Astrocyte (in vitro differentiated cells and primary cell): ENCODE measurements at regions not wholly inside any gene's neighbourhood (a gene's known extent, or its start where the extent isn't known, plus 50 kb on each side); places are given as distances from the start of the nearest gene placed in this dataset.

ENCODE experiments used
- DNase-seq: peaks from one replicate; pipeline ENCODE4 v3.0.0-alpha.2; 2010; ENCODE audit warnings: low read depth
- FAIRE-seq: peaks from 2 replicates; lab custom pipeline; 2011; peaks lifted over from hg19 to GRCh38; lab: Jason Lieb, UNC
- H2AFZ ChIP-seq: 2 replicates; pipeline ENCODE4 v1.6.0; 2012; ENCODE audit warnings: low read depth, low read length, inconsistent platforms
- H3K27ac ChIP-seq: 2 replicates; pipeline ENCODE4 v1.5.1; 2011; ENCODE audit warnings: low read depth, low read length, inconsistent platforms
- H3K27me3 ChIP-seq: 2 replicates; pipeline ENCODE4 v1.6.0; 2011; ENCODE audit warnings: low read length, inconsistent platforms; ENCODE audit not compliant: insufficient read depth
- H3K36me3 ChIP-seq: 2 replicates; pipeline ENCODE4 v1.5.1; 2011; ENCODE audit warnings: low read length, inconsistent platforms; ENCODE audit not compliant: insufficient read depth
- H3K4me1 ChIP-seq: 2 replicates; pipeline ENCODE4 v1.5.1; 2011; ENCODE audit warnings: low read length, inconsistent platforms; ENCODE audit not compliant: insufficient read depth
- H3K4me2 ChIP-seq: 2 replicates; pipeline ENCODE4 v1.6.0; 2012; ENCODE audit warnings: low read length, inconsistent platforms
- H3K4me3 ChIP-seq: 2 replicates; pipeline ENCODE4 v1.5.1; 2011; ENCODE audit warnings: low read depth, mild to moderate bottlenecking, low read length, inconsistent platforms; ENCODE audit not compliant: insufficient read depth
- H3K79me2 ChIP-seq: 2 replicates; pipeline ENCODE4 v1.6.0; 2012; ENCODE audit warnings: mild to moderate bottlenecking, low read length, inconsistent platforms; ENCODE audit not compliant: insufficient read depth
- H3K9ac ChIP-seq: 2 replicates; pipeline ENCODE4 v1.6.0; 2012; ENCODE audit warnings: mild to moderate bottlenecking, low read length, inconsistent platforms
- H3K9me3 ChIP-seq: 2 replicates; pipeline ENCODE4 v1.5.1; 2012; ENCODE audit warnings: low read depth, mild to moderate bottlenecking, low read length, inconsistent platforms; ENCODE audit not compliant: insufficient read depth
- H4K20me1 ChIP-seq: 2 replicates; pipeline ENCODE4 v1.6.0; 2012; ENCODE audit warnings: low read length, inconsistent platforms; ENCODE audit not compliant: insufficient read depth
- H3K27ac Mint-ChIP-seq: one replicate; pipeline ENCODE4 v1.8.0; 2021; ENCODE audit warnings: mild to moderate bottlenecking, mixed read lengths; ENCODE audit not compliant: unreplicated experiment
- H3K27me3 Mint-ChIP-seq: one replicate; pipeline ENCODE4 v1.8.0; 2021; ENCODE audit warnings: low read depth, mixed read lengths; ENCODE audit not compliant: unreplicated experiment
- H3K36me3 Mint-ChIP-seq: one replicate; pipeline ENCODE4 v1.8.0; 2021; ENCODE audit warnings: low read depth, mixed read lengths; ENCODE audit not compliant: unreplicated experiment
- H3K4me1 Mint-ChIP-seq: one replicate; pipeline ENCODE4 v1.8.0; 2021; ENCODE audit warnings: low read depth, mixed read lengths; ENCODE audit not compliant: unreplicated experiment
- H3K4me3 Mint-ChIP-seq: one replicate; pipeline ENCODE4 v1.8.0; 2021; ENCODE audit warnings: mild to moderate bottlenecking, moderate library complexity, mixed read lengths; ENCODE audit not compliant: unreplicated experiment
- H3K9me3 Mint-ChIP-seq: one replicate; pipeline ENCODE4 v1.8.0; 2021; ENCODE audit warnings: mild to moderate bottlenecking, mixed read lengths; ENCODE audit not compliant: unreplicated experiment
- CTCF ChIP-seq: IDR thresholded peaks from 2 replicates; pipeline ENCODE4 v1.5.1; 2011; ENCODE audit warnings: low read depth, mild to moderate bottlenecking, inconsistent platforms, low read length, moderate library complexity; ENCODE audit not compliant: insufficient read depth
- EZH2 ChIP-seq: IDR thresholded peaks from 2 replicates; pipeline ENCODE4 v1.6.1; 2012; ENCODE audit warnings: mild to moderate bottlenecking, low read length, inconsistent platforms; ENCODE audit not compliant: insufficient read depth

GRCh38 chr2:59786684-59787083 is 766.8 kb downstream of the BCL11A start:
- H3K36me3 Mint-ChIP-seq, result no peaks in the 10 kb centered on the region
- no peak for TF ChIP-seq EZH2
- no peak for TF ChIP-seq CTCF
- FAIRE-seq (no peak), DNase-seq (no peak)
- no peaks in the 10 kb centered on the region for H3K9me3 Mint-ChIP-seq
- no peak overlapping the region for H3K27ac Mint-ChIP-seq
- H3K4me1 Mint-ChIP-seq, result no peaks in the 10 kb centered on the region
- peaks cover 2% of the 10 kb centered on the region for H3K27me3 Mint-ChIP-seq
- no peaks in the 10 kb centered on the region for H3K9me3 ChIP-seq
- H3K27ac ChIP-seq, result no peak overlapping the region
- H3K4me1 ChIP-seq, result no peaks in the 10 kb centered on the region
- H3K79me2 ChIP-seq, result no peaks in the 10 kb centered on the region
- H4K20me1 ChIP-seq, result no peaks in the 10 kb centered on the region
- no peak overlapping the region for H3K4me2 ChIP-seq
- H3K4me3 ChIP-seq, result no peak overlapping the region
- H3K9ac ChIP-seq, result no peak overlapping the region
- H3K27me3 ChIP-seq, result no peaks in the 10 kb centered on the region
- H3K4me3 Mint-ChIP-seq, result no peak overlapping the region
- no peak overlapping the region for H2AFZ ChIP-seq
- H3K36me3 ChIP-seq, result no peaks in the 10 kb centered on the region

- H3K9me3 Mint-ChIP-seq, result no peaks in the 10 kb centered on the region
- no peaks in the 10 kb centered on the region for H3K9me3 ChIP-seq
- H4K20me1 ChIP-seq, result no peaks in the 10 kb centered on the region
- H3K27ac ChIP-seq, result no peak overlapping the region
- H3K4me2 ChIP-seq, result no peak overlapping the region
- H3K4me3 Mint-ChIP-seq, result no peak overlapping the region
- FAIRE-seq (no peak), DNase-seq (no peak)
- H3K36me3 ChIP-seq, result no peaks in the 10 kb centered on the region
- no peaks in the 10 kb centered on the region for H3K27me3 ChIP-seq
- TF ChIP-seq CTCF (no peak), EZH2 (no peak)
- H3K27me3 Mint-ChIP-seq, result no peaks in the 10 kb centered on the region
- no peaks in the 10 kb centered on the region for H3K36me3 Mint-ChIP-seq
- no peak overlapping the region for H3K4me3 ChIP-seq
- no peak overlapping the region for H2AFZ ChIP-seq
- H3K4me1 ChIP-seq, result no peaks in the 10 kb centered on the region
- no peak overlapping the region for H3K27ac Mint-ChIP-seq
- H3K9ac ChIP-seq, result no peak overlapping the region
- no peaks in the 10 kb centered on the region for H3K79me2 ChIP-seq
- no peaks in the 10 kb centered on the region for H3K4me1 Mint-ChIP-seq
Measured at GRCh38 chr2:59779571-59779970, 773.9 kb downstream of the BCL11A start.

GRCh38 chr2:59777120-59777519 is 776.3 kb downstream of the BCL11A start:
- Mint-ChIP-seq H3K27me3 (no peaks in the 10 kb centered on the region), H3K4me1 (no peaks in the 10 kb centered on the region), H3K9me3 (no peaks in the 10 kb centered on the region), H3K27ac (no peak overlapping the region), H3K36me3 (no peaks in the 10 kb centered on the region), H3K4me3 (no peak overlapping the region)
- Histone ChIP-seq H3K4me3 (no peak overlapping the region), H3K9ac (no peak overlapping the region), H3K9me3 (no peaks in the 10 kb centered on the region), H4K20me1 (no peaks in the 10 kb centered on the region), H3K36me3 (no peaks in the 10 kb centered on the region), H3K79me2 (no peaks in the 10 kb centered on the region), H3K27ac (no peak overlapping the region), H3K4me1 (no peaks in the 10 kb centered on the region), H2AFZ (no peak overlapping the region), H3K27me3 (no peaks in the 10 kb centered on the region), H3K4me2 (no peak overlapping the region)
- DNase-seq (no peak), FAIRE-seq (no peak)
- no peak for TF ChIP-seq CTCF
- no peak for TF ChIP-seq EZH2
